ENCODE measurements at regions not wholly inside any gene's neighbourhood (a gene's known extent, or its start where the extent isn't known, plus 50 kb on each side); places are given as distances from the start of the nearest gene placed in this dataset.

- H3K4me3 ChIP-seq (ENCODE audit: low read length): no peak overlapping the region
- no peak for TF ChIP-seq CTCF (conservative IDR thresholded peaks at IDR 0.05; ENCODE audit: low read length)
- DNase-seq (ENCODE audit: low read depth): no peak
Observed at GRCh38 chr21:35451276-35451675, 402.2 kb upstream of the RUNX1 start.

DNA sequence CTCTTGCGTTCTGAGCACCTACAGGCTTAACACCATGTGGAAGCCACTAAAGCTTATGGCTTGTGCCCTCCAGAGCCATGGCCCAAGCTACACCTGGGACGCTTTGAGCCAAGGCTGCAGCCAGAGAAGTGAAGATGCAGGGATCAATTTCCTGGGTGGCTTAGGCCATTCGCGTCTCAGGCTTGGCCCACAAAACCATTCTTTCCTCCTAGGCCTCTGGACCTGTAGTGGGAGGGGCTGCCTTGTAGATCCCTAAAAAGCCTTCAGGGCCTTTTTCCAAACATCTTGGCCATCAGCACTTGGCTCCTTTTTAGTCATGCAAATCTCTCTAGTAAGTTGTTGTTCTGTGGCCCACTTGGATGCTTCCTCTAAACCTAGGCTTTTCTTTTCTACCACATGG, 401.7 kb upstream of the RUNX1 start:
- DNase-seq (ENCODE audit: low read depth): no peak
- TF ChIP-seq CTCF (conservative IDR thresholded peaks at IDR 0.05; ENCODE audit: low read length): no peak
- H3K4me3 ChIP-seq (ENCODE audit: low read length): no peak overlapping the region

GRCh38 chr21:35449846-35450245, 400.7 kb upstream of the RUNX1 start:
- no peak for TF ChIP-seq CTCF (conservative IDR thresholded peaks at IDR 0.05; ENCODE audit: low read length)
- no peak for DNase-seq (ENCODE audit: low read depth)
- no peak overlapping the region for H3K4me3 ChIP-seq (ENCODE audit: low read length)

DNA sequence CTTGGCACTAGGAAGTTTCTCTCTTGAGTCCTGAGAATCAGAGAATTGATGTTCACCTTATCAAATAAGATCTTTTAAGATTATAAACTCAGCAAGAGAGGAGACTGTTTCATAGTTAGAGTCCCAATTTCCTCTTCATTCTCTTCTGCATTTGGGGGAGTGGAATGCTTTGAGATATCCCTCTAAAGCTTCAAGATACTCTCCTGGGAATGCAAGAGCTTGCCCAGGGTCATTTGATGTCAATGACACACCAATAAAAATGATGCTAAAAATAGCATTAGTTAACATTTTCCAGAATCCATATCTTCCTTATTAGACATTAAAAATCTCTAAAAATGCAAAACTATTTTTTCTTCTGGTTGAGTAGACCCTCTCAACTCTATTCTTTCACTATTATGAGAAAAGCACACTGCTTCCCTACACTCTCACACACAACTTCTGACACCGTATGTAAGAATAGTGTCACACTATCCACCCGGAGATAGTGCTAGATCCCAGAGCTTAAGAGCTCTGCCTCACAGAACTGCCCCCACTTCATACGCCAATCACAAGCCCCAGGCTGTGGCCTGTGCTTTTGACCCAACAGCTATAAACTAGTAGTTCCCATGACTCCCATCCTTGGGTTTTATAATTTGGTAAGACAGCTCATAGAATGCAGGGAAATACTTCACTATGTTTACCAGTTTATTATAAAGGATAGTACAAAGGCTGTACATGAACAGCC, 399.9 kb upstream of the RUNX1 start:
- no peak for TF ChIP-seq CTCF (conservative IDR thresholded peaks at IDR 0.05; ENCODE audit: low read length)
- no peak overlapping the region for H3K4me3 ChIP-seq (ENCODE audit: low read length)
- no peak for DNase-seq (ENCODE audit: low read depth)

GRCh38 chr21:35444391-35444790, 395.3 kb upstream of the RUNX1 start:
- TF ChIP-seq CTCF (conservative IDR thresholded peaks at IDR 0.05; ENCODE audit: low read length): no peak
- no peak overlapping the region for H3K4me3 ChIP-seq (ENCODE audit: low read length)
- DNase-seq (ENCODE audit: low read depth): no peak

- no peak; the same call in 1 of the 2 replicates for TF ChIP-seq CTCF (conservative IDR thresholded peaks at IDR 0.05; ENCODE audit: low read length)
- H3K4me3 ChIP-seq (ENCODE audit: low read length): no peak overlapping the region
- no peak for DNase-seq (ENCODE audit: low read depth)
Observed at GRCh38 chr21:35441868-35442582, 392.9 kb upstream of the RUNX1 start.
